Cardiac fibroblast (primary cell): ENCODE measurements at regions not wholly inside any gene's neighbourhood (a gene's known extent, or its start where the extent isn't known, plus 50 kb on each side); places are given as distances from the start of the nearest gene placed in this dataset.
A peak's percentile ranks its signal among the peaks of the same experiment; 100 is the strongest.

Experiments used
- DNase-seq, 2 donors: peaks; one replicate each; pipeline versions ENCODE4 v3.0.0 to v3.0.0-alpha.2; 2010; ENCODE audit warnings: low read depth in 2 of 2
- H3K4me3 ChIP-seq, 2 donors: replicated peaks in 1 of 2; 1 replicate in 1 of 2; 2 replicates in 1 of 2; pipeline ENCODE4 v1.5.1; 2011; ENCODE audit warnings: low read depth in 2 of 2, low read length in 2 of 2, mild to moderate bottlenecking in 2 of 2, moderate library complexity in 1 of 2
- CTCF ChIP-seq: IDR thresholded peaks from one replicate; pipeline ENCODE4 v1.5.1; 2011; ENCODE audit warnings: low read depth, mild to moderate bottlenecking, low read length, inconsistent platforms

GRCh38 chr6:67676892-67677291 lies 958.2 kb upstream of the ADGRB3 start:
- DNase-seq, result no peak
- TF ChIP-seq CTCF, result no peak
- H3K4me3 ChIP-seq, result no peak overlapping the region

- DNase-seq, result no peak
- H3K4me3 ChIP-seq, result no peak overlapping the region
- TF ChIP-seq CTCF, result no peak
Measured at GRCh38 chr6:67667637-67668422, 967.3 kb upstream of the ADGRB3 start.

DNA sequence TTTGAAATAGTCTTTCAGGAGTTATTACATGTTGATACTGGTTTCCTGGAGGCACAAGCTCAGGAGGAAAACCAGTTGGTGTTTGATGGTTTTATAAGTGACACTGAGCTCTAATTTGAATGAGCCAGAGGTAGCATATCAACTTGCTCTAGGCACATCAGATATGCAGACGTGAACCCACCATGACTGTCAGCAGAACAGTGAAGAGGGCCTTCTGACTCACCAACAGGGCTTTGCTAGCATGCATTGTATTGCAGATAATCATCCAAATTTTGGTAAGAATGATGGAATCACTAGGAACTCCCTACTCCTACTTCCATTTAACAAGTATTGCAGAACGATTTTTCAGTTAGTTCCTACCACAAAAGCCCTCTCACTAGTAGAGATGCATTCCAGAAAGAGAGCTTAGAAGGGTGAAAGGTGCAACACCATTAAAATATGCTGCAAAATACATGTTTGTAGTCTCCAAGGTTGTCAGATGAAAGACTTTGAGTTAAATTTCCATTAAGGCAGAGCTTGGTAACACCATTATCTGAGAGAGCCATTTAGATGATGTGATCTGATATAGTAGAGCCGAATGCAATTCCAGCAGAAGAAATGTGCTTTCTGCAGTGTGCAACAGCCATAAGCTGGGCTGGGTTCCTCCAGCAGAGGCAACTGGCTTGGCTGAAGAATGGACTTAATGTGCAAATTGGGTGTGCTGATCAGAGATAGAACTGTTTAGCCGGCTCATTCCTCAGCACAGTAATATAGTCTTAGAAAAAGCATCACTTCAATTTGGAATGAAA lies 968.7 kb upstream of the ADGRB3 start:
- no peak for TF ChIP-seq CTCF
- DNase-seq, result peak in 1 of 2 donors; percentile 18
- no peak overlapping the region for H3K4me3 ChIP-seq

GRCh38 chr6:67664942-67665341 lies 970.1 kb upstream of the ADGRB3 start:
- no peak for TF ChIP-seq CTCF
- H3K4me3 ChIP-seq, result no peak overlapping the region
- no peak for DNase-seq

DNA sequence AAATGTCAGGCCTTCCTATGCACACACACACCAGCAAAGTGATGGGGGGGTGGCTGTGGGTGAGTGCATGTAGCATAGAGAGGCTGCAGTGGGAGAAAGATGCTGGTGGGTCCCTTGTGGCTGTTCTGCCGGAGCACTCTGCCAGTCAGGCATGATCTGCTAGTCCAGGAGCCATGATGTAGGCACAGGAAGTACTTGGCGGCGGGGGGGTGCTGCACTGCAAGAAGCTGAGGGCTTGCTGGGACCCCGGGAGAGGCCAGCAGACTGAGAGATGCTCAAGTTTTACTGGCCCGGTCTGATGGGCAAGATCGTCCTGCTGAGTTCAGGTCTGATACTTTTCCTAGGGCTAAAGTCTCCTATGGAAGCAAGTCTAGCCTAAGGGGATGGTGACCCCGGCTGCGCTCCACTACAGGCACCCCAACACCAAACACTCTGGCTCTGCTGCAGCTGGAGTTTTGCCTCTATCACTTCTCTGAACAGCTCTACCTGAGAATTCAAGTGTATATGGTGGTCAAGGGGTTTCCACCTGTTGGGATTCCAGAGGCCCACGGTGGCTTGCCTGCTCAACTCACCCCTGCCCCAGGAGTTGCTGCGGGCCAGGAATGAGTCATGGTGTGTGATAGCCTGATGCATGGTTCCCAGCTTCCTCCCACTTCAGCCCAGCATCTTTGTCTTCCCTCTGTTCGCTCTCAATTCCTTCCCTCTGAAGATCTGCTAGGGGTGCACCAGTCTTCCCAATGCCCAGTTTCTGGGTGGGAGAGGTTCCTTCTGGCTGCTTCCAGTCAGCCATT lies 971.8 kb upstream of the ADGRB3 start:
- DNase-seq, result no peak
- no peak for TF ChIP-seq CTCF
- H3K4me3 ChIP-seq, result no peak overlapping the region

GRCh38 chr6:67653561-67653960 lies 981.5 kb upstream of the ADGRB3 start:
- no peak for DNase-seq
- no peak overlapping the region for H3K4me3 ChIP-seq
- no peak for TF ChIP-seq CTCF
